Endodermal cell (in vitro differentiated cells): ENCODE measurements at regions not wholly inside any gene's neighbourhood (a gene's known extent, or its start where the extent isn't known, plus 50 kb on each side); places are given as distances from the start of the nearest gene placed in this dataset.

ENCODE experiments used
- DNase-seq: peaks from one replicate; pipeline ENCODE4 v3.0.0-alpha.2; 2017
- H3K27ac ChIP-seq: 2 replicates; pipeline ENCODE4 v1.5.1; 2013; ENCODE audit warnings: mild to moderate bottlenecking, low read depth, low read length, moderate library complexity
- H3K27me3 ChIP-seq: 2 replicates; pipeline ENCODE4 v1.6.1; 2013; ENCODE audit warnings: mild to moderate bottlenecking, low read length, moderate library complexity; ENCODE audit not compliant: insufficient read depth, control insufficient read depth, poor library complexity, severe bottlenecking
- H3K36me3 ChIP-seq: 2 replicates; pipeline ENCODE4 v1.7.0; 2013; ENCODE audit warnings: mild to moderate bottlenecking, low read length, moderate library complexity; ENCODE audit not compliant: control insufficient read depth, insufficient read depth
- H3K4me1 ChIP-seq: one replicate; pipeline ENCODE4 v1.7.0; 2013; ENCODE audit warnings: low read length; ENCODE audit not compliant: control insufficient read depth, insufficient read depth
- H3K4me3 ChIP-seq: 2 replicates; pipeline ENCODE4 v1.5.1; 2013; ENCODE audit warnings: mild to moderate bottlenecking, low read length, moderate library complexity
- H3K9ac ChIP-seq: 2 replicates; pipeline ENCODE4 v1.6.1; 2013; ENCODE audit warnings: mild to moderate bottlenecking, low read length, moderate library complexity; ENCODE audit not compliant: poor library complexity, severe bottlenecking; ENCODE audit errors: extremely low read depth
- H3K9me3 ChIP-seq: 2 replicates; pipeline ENCODE4 v1.6.1; 2013; ENCODE audit warnings: mild to moderate bottlenecking, low read length, moderate library complexity; ENCODE audit not compliant: control insufficient read depth
- H3K27ac Mint-ChIP-seq: 2 replicates; pipeline ENCODE4 v1.8.0; 2020; ENCODE audit warnings: mixed read lengths
- H3K27me3 Mint-ChIP-seq: 2 replicates; pipeline ENCODE4 v1.8.0; 2021; ENCODE audit warnings: mild to moderate bottlenecking, mixed read lengths; ENCODE audit not compliant: insufficient read depth
- H3K36me3 Mint-ChIP-seq: 2 replicates; pipeline ENCODE4 v1.8.0; 2020; ENCODE audit warnings: low read depth, mixed read lengths
- H3K4me1 Mint-ChIP-seq: 2 replicates; pipeline ENCODE4 v1.8.0; 2020; ENCODE audit warnings: mixed read lengths
- H3K4me3 Mint-ChIP-seq: 2 replicates; pipeline ENCODE4 v1.8.0; 2020; ENCODE audit warnings: mild to moderate bottlenecking, moderate library complexity, mixed read lengths
- H3K9me3 Mint-ChIP-seq: 2 replicates; pipeline ENCODE4 v1.8.0; 2020; ENCODE audit warnings: mild to moderate bottlenecking, mixed read lengths
- CTCF ChIP-seq: fragments of 200-600 bp; sonication (generic); conservative IDR thresholded peaks from 2 replicates; pipeline ENCODE4 v1.5.0; 2021; ENCODE audit warnings: antibody characterized with exemption, mild to moderate bottlenecking
- WGBS, 2 experiments: methylation state at CpG; one replicate each; pipeline versions ENCODE4 v1.1.5 to v1.1.7; 2013; ENCODE audit warnings: missing lambda C conversion rate in 2 of 2, mixed read lengths in 1 of 2; ENCODE audit not compliant: insufficient coverage in 1 of 2, insufficient read length in 1 of 2; 5-methylcytosine and 5-hydroxymethylcytosine counted together

GRCh38 chr14:23877111-23877510 lies 76.5 kb upstream of the DHRS4 start:
- Histone ChIP-seq H3K4me3 (no peak overlapping the region), H3K36me3 (no peaks in the 10 kb centered on the region), H3K4me1 (no peaks in the 10 kb centered on the region), H3K27me3 (no peaks in the 10 kb centered on the region), H3K27ac (no peak overlapping the region), H3K9ac (no peak overlapping the region), H3K9me3 (peaks cover 14% of the 10 kb centered on the region)
- WGBS, 2 experiments = 72% methylated on average over 4 of the region's 4 CpGs; no CpG with 5 or more reads in 1 of the 2 experiments
- H3K4me3 Mint-ChIP-seq = no peak overlapping the region
- no peak for TF ChIP-seq CTCF
- DNase-seq = no peak
- H3K9me3 Mint-ChIP-seq = peaks cover 79% of the 10 kb centered on the region
- no peak overlapping the region for H3K27ac Mint-ChIP-seq
- H3K4me1 Mint-ChIP-seq = no peaks in the 10 kb centered on the region
- no peaks in the 10 kb centered on the region for H3K36me3 Mint-ChIP-seq
- peaks cover 2% of the 10 kb centered on the region for H3K27me3 Mint-ChIP-seq

- Mint-ChIP-seq H3K9me3 (peaks cover 80% of the 10 kb centered on the region), H3K27ac (no peak overlapping the region), H3K4me3 (no peak overlapping the region), H3K4me1 (no peaks in the 10 kb centered on the region), H3K36me3 (no peaks in the 10 kb centered on the region), H3K27me3 (peaks cover 2% of the 10 kb centered on the region)
- H3K4me3 ChIP-seq = no peak overlapping the region
- H3K9me3 ChIP-seq = peaks cover 14% of the 10 kb centered on the region
- no peaks in the 10 kb centered on the region for H3K27me3 ChIP-seq
- WGBS, 2 experiments = 67 to 70% methylated on average over 4 of the region's 4 CpGs
- no peak for DNase-seq
- H3K27ac ChIP-seq = no peak overlapping the region
- no peaks in the 10 kb centered on the region for H3K36me3 ChIP-seq
- H3K4me1 ChIP-seq = no peaks in the 10 kb centered on the region
- H3K9ac ChIP-seq = no peak overlapping the region
- no peak for TF ChIP-seq CTCF
Observed at GRCh38 chr14:23877538-23878180, 75.9 kb upstream of the DHRS4 start.

- H3K9me3 Mint-ChIP-seq = peaks cover 79% of the 10 kb centered on the region
Observed at GRCh38 chr14:23881282-23881681, 72.3 kb upstream of the DHRS4 start.

More at GRCh38 chr14:23881282-23881681, 72.3 kb upstream of the DHRS4 start:
- no peak overlapping the region for H3K9ac ChIP-seq
- Mint-ChIP-seq H3K4me3 (no peak overlapping the region), H3K27me3 (no peaks in the 10 kb centered on the region), H3K4me1 (no peaks in the 10 kb centered on the region), H3K36me3 (no peaks in the 10 kb centered on the region), H3K27ac (no peak overlapping the region)
- H3K27ac ChIP-seq = no peak overlapping the region
- no peak for DNase-seq
- H3K4me3 ChIP-seq = no peak overlapping the region
- H3K36me3 ChIP-seq = no peaks in the 10 kb centered on the region
- TF ChIP-seq CTCF = no peak
- WGBS, 2 experiments = 74 to 80% methylated on average over 1 of the region's 1 CpG
- no peaks in the 10 kb centered on the region for H3K27me3 ChIP-seq
- peaks cover 11% of the 10 kb centered on the region for H3K9me3 ChIP-seq
- H3K4me1 ChIP-seq = no peaks in the 10 kb centered on the region
